GM12878 (cell line): ENCODE measurements at regions not wholly inside any gene's neighbourhood (a gene's known extent, or its start where the extent isn't known, plus 50 kb on each side); places are given as distances from the start of the nearest gene placed in this dataset.

Source experiments
- ATAC-seq: fragments of 200-7000 bp; cut with Tn5 transposase; 3 replicates; pipeline ENCODE4 v1.9.1; 2020; ENCODE audit warnings: mild to moderate bottlenecking, moderate library complexity
- BruUV-seq: library from RNA; stranded (reverse); fragments of 400-500 nt; replicated peaks from 2 replicates; lab custom pipeline; 2021; lab: Mats Ljungman, UMichigan
- CTCF ChIA-PET: fragments of 300-600 bp; sonication (Branson Sonifier 250); formaldehyde crosslinking; extraction: SDS; loops from one replicate; lab custom pipeline; 2021; ENCODE audit warnings: inconsistent platforms; lab: Yijun Ruan, JAX
- POLR2A ChIA-PET: fragments of 350-600 bp; formaldehyde crosslinking; extraction: SDS; loops from one replicate; lab custom pipeline; 2021; ENCODE audit warnings: inconsistent platforms; lab: Charles Lee
- RAD21 ChIA-PET: fragments of 300-600 bp; sonication (Branson Sonifier 250); formaldehyde crosslinking; loops from one replicate; lab custom pipeline; 2023; ENCODE audit warnings: antibody characterized with exemption; ENCODE audit not compliant: unreplicated experiment; lab: Charles Lee
- SMC1A ChIA-PET: fragments of 300-600 bp; sonication (Branson Sonifier 250); formaldehyde crosslinking; loops from one replicate; lab custom pipeline; 2023; ENCODE audit not compliant: unreplicated experiment, uncharacterized antibody; lab: Charles Lee
- DNase-seq: peaks from one replicate; pipeline ENCODE4 v3.0.0-alpha.2; 2011; ENCODE audit warnings: low read depth, low spot score
- FAIRE-seq: peaks from 3 replicates; lab custom pipeline; 2011; peaks lifted over from hg19 to GRCh38; lab: Jason Lieb, UNC
- H2AFZ ChIP-seq: 2 replicates; pipeline ENCODE4 v1.6.0; 2011; ENCODE audit warnings: low read depth, low read length, control low read depth; ENCODE audit not compliant: control insufficient read depth
- H3K27ac ChIP-seq: 2 replicates; pipeline ENCODE4 v1.5.1; 2011; ENCODE audit warnings: control low read depth; ENCODE audit not compliant: control insufficient read depth, insufficient read depth
- H3K27me3 ChIP-seq, 2 experiments: replicated peaks in 1 of 2; 2 replicates each; pipeline versions ENCODE4 v1.6.0 to v1.6.1; 2011; ENCODE audit warnings: low read length in 1 of 2; ENCODE audit not compliant: control insufficient read depth in 2 of 2, insufficient read depth in 2 of 2
- H3K36me3 ChIP-seq, 2 experiments: 2 replicates each; pipeline ENCODE4 v1.5.1; 2011; ENCODE audit warnings: low read length in 1 of 2; ENCODE audit not compliant: control insufficient read depth in 2 of 2, insufficient read depth in 2 of 2
- H3K4me1 ChIP-seq: 2 replicates; pipeline ENCODE4 v1.6.1; 2011; ENCODE audit warnings: mild to moderate bottlenecking, low read length, moderate library complexity, mixed read lengths; ENCODE audit not compliant: control insufficient read depth, insufficient read depth
- H3K4me2 ChIP-seq: 2 replicates; pipeline ENCODE4 v1.6.0; 2011; ENCODE audit warnings: control low read depth; ENCODE audit not compliant: control insufficient read depth, insufficient read depth
- H3K4me3 ChIP-seq: fragments of 200-600 bp; sonication (generic); 2 replicates; pipeline ENCODE4 v1.5.1; 2016
- H3K79me2 ChIP-seq: 2 replicates; pipeline ENCODE4 v1.6.0; 2011; ENCODE audit warnings: low read length; ENCODE audit not compliant: control insufficient read depth, insufficient read depth
- H3K9ac ChIP-seq: 2 replicates; pipeline ENCODE4 v1.8.0; 2011; ENCODE audit warnings: low read length, control low read depth, mixed read lengths; ENCODE audit not compliant: control insufficient read depth, insufficient read depth
- H3K9me3 ChIP-seq: replicated peaks from 3 replicates; pipeline ENCODE4 v1.5.1; 2011; ENCODE audit warnings: mild to moderate bottlenecking, low read length; ENCODE audit not compliant: control insufficient read depth, insufficient read depth
- H4K20me1 ChIP-seq: 2 replicates; pipeline ENCODE4 v1.6.0; 2011; ENCODE audit not compliant: control insufficient read depth, insufficient read depth
- BACH1 ChIP-seq: fragments of 450-650 bp; IDR thresholded peaks from 2 replicates; pipeline ENCODE4 v1.6.1; 2017; ENCODE audit warnings: mild to moderate bottlenecking, borderline replicate concordance
- JUND ChIP-seq: IDR thresholded peaks from 2 replicates; pipeline ENCODE4 v1.6.1; 2012; ENCODE audit warnings: low read depth, mild to moderate bottlenecking, low read length, improper control_type of control experiment, moderate library complexity
- MTA3 ChIP-seq: IDR thresholded peaks from 2 replicates; pipeline ENCODE4 v1.6.1; 2012; ENCODE audit warnings: low read length, inconsistent platforms, borderline replicate concordance
- NFXL1 ChIP-seq: fragments of 450-650 bp; IDR thresholded peaks from 2 replicates; pipeline ENCODE4 v1.6.1; 2017; ENCODE audit warnings: antibody characterized with exemption, mild to moderate bottlenecking, borderline replicate concordance
- POLR2A ChIP-seq: IDR thresholded peaks from 2 replicates; pipeline ENCODE4 v1.6.1; 2011; ENCODE audit warnings: low read depth, mild to moderate bottlenecking, low read length
- RELA ChIP-seq: fragments of 450-650 bp; IDR thresholded peaks from 2 replicates; pipeline ENCODE4 v1.8.0; 2014; ENCODE audit warnings: borderline replicate concordance; ENCODE audit not compliant: partially characterized antibody
- SIN3A ChIP-seq: IDR thresholded peaks from 2 replicates; pipeline ENCODE4 v1.6.1; 2012; ENCODE audit warnings: low read depth, low read length, improper control_type of control experiment
- SUZ12 ChIP-seq: fragments of 200-600 bp; sonication (generic); IDR thresholded peaks from one replicate; pipeline ENCODE4 v1.6.1; 2018; ENCODE audit warnings: antibody characterized with exemption, mild to moderate bottlenecking; ENCODE audit not compliant: unreplicated experiment
- TCF3 ChIP-seq: IDR thresholded peaks from 2 replicates; pipeline ENCODE4 v1.6.1; 2012; ENCODE audit warnings: low read depth, mild to moderate bottlenecking, low read length, borderline replicate concordance; ENCODE audit not compliant: insufficient read depth
- YY1 ChIP-seq: IDR thresholded peaks from 2 replicates; pipeline ENCODE4 v1.6.1; 2011; ENCODE audit warnings: low read depth, mild to moderate bottlenecking, low read length
- WGBS: methylation state at CpG from one replicate; pipeline ENCODE4 v1.1.6; 2016; ENCODE audit warnings: low lambda C conversion rate; ENCODE audit not compliant: insufficient replicate concordance, insufficient coverage; ENCODE audit errors: missing lambda C conversion rate; 5-methylcytosine and 5-hydroxymethylcytosine counted together
- in situ Hi-C: fragments of 300-500 bp; cut with MboI; formaldehyde crosslinking; loops from 9 replicates; pipeline ENCODE4 v1.14.3; 2018; ENCODE audit warnings: mixed read lengths
- intact Hi-C: fragments of 100-400 bp; cut with micrococcal nuclease; formaldehyde crosslinking; loops from one replicate; pipeline ENCODE4 v1.14.2; 2022; ENCODE audit not compliant: unreplicated experiment
- TF ChIP-seq, protein P1 (sequence below): fragments of 150-350 bp; IDR thresholded peaks from 2 replicates; pipeline ENCODE4 v1.6.1; 2016; ENCODE audit warnings: low read depth, low read length
- TF ChIP-seq, protein P2 (sequence below): fragments of 450-650 bp; IDR thresholded peaks from 2 replicates; pipeline ENCODE4 v1.6.1; 2016; ENCODE audit warnings: mild to moderate bottlenecking, moderate library complexity, borderline replicate concordance

DNA sequence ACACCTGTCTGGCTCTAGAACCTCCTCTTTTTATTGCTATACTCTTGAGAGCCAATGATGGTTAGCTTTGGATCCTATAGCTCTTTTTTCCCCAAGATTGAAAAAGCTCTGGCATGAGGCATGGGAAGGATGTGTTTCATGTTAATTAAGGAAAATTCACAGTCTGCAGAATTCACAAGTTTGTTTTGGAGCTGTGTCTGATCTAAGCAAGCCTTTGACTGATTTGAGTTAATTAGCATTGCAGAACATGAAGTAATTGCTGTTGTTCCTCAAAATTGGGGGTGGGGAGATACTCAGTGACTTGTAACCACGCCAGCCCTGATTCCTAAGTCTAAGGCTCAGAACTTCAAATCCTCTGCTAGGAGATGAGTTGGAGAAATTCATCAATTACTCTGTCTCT lies 205.0 kb downstream of the SUDS3 start (continued):
- TF ChIP-seq, protein P1, sequence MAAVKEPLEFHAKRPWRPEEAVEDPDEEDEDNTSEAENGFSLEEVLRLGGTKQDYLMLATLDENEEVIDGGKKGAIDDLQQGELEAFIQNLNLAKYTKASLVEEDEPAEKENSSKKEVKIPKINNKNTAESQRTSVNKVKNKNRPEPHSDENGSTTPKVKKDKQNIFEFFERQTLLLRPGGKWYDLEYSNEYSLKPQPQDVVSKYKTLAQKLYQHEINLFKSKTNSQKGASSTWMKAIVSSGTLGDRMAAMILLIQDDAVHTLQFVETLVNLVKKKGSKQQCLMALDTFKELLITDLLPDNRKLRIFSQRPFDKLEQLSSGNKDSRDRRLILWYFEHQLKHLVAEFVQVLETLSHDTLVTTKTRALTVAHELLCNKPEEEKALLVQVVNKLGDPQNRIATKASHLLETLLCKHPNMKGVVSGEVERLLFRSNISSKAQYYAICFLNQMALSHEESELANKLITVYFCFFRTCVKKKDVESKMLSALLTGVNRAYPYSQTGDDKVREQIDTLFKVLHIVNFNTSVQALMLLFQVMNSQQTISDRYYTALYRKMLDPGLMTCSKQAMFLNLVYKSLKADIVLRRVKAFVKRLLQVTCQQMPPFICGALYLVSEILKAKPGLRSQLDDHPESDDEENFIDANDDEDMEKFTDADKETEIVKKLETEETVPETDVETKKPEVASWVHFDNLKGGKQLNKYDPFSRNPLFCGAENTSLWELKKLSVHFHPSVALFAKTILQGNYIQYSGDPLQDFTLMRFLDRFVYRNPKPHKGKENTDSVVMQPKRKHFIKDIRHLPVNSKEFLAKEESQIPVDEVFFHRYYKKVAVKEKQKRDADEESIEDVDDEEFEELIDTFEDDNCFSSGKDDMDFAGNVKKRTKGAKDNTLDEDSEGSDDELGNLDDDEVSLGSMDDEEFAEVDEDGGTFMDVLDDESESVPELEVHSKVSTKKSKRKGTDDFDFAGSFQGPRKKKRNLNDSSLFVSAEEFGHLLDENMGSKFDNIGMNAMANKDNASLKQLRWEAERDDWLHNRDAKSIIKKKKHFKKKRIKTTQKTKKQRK, result no peak
- TF ChIP-seq YY1 (no peak), TCF3 (no peak), JUND (no peak), SIN3A (no peak), NFXL1 (no peak), RELA (no peak)

DNA sequence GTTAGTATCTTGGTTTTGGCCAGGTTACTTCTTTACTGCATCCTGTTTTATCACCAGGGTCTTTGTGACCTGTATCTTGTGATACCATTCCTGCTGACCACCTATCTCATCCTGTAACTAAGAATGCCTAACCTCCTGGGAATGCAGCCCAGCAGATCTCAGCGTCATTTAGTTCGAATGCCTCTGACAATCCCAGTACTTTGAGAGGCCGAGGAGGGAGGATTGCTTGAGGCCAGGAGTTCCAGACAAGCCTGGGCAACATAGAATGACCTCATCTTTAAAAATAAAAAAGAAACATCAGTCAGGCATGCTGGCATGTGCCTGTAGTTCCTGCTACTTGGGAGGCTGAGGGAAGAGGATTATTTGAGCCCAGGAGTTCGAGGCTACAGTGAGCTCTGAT lies 206.5 kb downstream of the SUDS3 start:
- no peak for DNase-seq
- Histone ChIP-seq H3K36me3 (no peaks in the 10 kb centered on the region), H2AFZ (no peak overlapping the region), H3K27me3 (no peaks in the 10 kb centered on the region), H3K9ac (no peak overlapping the region), H3K79me2 (no peaks in the 10 kb centered on the region), H3K27ac (no peak overlapping the region), H4K20me1 (no peaks in the 10 kb centered on the region), H3K9me3 (no peaks in the 10 kb centered on the region), H3K4me1 (no peaks in the 10 kb centered on the region), H3K4me2 (no peak overlapping the region), H3K4me3 (no peak overlapping the region)
- FAIRE-seq, result no peak
- RAD21 ChIA-PET, result no interaction called here
- WGBS, result 15% methylated on average over 4 of the region's 4 CpGs
- SMC1A ChIA-PET, result no interaction called here
- no TSS peak for BruUV-seq
- CTCF ChIA-PET, result no interaction called here
- TF ChIP-seq MTA3 (no peak), BACH1 (no peak), POLR2A (no peak), SUZ12 (no peak)
- TF ChIP-seq, protein P2, sequence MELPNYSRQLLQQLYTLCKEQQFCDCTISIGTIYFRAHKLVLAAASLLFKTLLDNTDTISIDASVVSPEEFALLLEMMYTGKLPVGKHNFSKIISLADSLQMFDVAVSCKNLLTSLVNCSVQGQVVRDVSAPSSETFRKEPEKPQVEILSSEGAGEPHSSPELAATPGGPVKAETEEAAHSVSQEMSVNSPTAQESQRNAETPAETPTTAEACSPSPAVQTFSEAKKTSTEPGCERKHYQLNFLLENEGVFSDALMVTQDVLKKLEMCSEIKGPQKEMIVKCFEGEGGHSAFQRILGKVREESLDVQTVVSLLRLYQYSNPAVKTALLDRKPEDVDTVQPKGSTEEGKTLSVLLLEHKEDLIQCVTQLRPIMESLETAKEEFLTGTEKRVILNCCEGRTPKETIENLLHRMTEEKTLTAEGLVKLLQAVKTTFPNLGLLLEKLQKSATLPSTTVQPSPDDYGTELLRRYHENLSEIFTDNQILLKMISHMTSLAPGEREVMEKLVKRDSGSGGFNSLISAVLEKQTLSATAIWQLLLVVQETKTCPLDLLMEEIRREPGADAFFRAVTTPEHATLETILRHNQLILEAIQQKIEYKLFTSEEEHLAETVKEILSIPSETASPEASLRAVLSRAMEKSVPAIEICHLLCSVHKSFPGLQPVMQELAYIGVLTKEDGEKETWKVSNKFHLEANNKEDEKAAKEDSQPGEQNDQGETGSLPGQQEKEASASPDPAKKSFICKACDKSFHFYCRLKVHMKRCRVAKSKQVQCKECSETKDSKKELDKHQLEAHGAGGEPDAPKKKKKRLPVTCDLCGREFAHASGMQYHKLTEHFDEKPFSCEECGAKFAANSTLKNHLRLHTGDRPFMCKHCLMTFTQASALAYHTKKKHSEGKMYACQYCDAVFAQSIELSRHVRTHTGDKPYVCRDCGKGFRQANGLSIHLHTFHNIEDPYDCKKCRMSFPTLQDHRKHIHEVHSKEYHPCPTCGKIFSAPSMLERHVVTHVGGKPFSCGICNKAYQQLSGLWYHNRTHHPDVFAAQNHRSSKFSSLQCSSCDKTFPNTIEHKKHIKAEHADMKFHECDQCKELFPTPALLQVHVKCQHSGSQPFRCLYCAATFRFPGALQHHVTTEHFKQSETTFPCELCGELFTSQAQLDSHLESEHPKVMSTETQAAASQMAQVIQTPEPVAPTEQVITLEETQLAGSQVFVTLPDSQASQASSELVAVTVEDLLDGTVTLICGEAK, result no peak
- ATAC-seq, result no peak
- intact Hi-C loops, result no loop called here
- POLR2A ChIA-PET, result no interaction called here
- in situ Hi-C loops, result no loop called here
